Endothelial cell of umbilical vein (primary cell): ENCODE measurements at regions not wholly inside any gene's neighbourhood (a gene's known extent, or its start where the extent isn't known, plus 50 kb on each side); places are given as distances from the start of the nearest gene placed in this dataset.

Experiments used
- BruUV-seq: library from RNA; stranded (reverse); fragments of 400-500 nt; replicated peaks from 2 replicates; lab custom pipeline; 2021; lab: Mats Ljungman, UMichigan
- CTCF ChIA-PET: fragments of 300-600, 350-600 bp; sonication (Branson Sonifier 250); formaldehyde crosslinking; loops from one replicate; lab custom pipeline; 2021; ENCODE audit warnings: antibody characterized with exemption, inconsistent platforms; lab: Charles Lee
- POLR2A ChIA-PET: fragments of 300-600, 350-600 bp; sonication (Branson Sonifier 250); formaldehyde crosslinking; loops from one replicate; lab custom pipeline; 2021; ENCODE audit warnings: antibody characterized with exemption, inconsistent platforms; lab: Charles Lee
- DNase-seq: peaks from one replicate; pipeline ENCODE4 v3.0.0-alpha.2; 2011; ENCODE audit warnings: low read depth, low spot score
- FAIRE-seq: peaks from 2 replicates; lab custom pipeline; 2011; peaks lifted over from hg19 to GRCh38; lab: Jason Lieb, UNC
- H2AFZ ChIP-seq: 2 replicates; pipeline ENCODE4 v1.6.0; 2012; ENCODE audit warnings: low read depth, low read length, control low read depth, inconsistent platforms
- H3K27ac ChIP-seq: 2 replicates; pipeline ENCODE4 v1.5.1; 2011; ENCODE audit warnings: low read depth, mild to moderate bottlenecking, control low read depth, low read length, moderate library complexity; ENCODE audit not compliant: insufficient read depth
- H3K27me3 ChIP-seq, 2 experiments: 2 replicates each; pipeline versions ENCODE4 v1.6.0 to v1.6.1; 2011; ENCODE audit warnings: low read length in 2 of 2, mixed read lengths in 1 of 2; ENCODE audit not compliant: control insufficient read depth in 2 of 2, insufficient read depth in 2 of 2
- H3K36me3 ChIP-seq, 2 experiments: 2 replicates in 1 of 2; 3 replicates in 1 of 2; pipeline ENCODE4 v1.5.1; 2011; ENCODE audit warnings: low read length in 2 of 2, mild to moderate bottlenecking in 1 of 2, moderate library complexity in 1 of 2; ENCODE audit not compliant: control insufficient read depth in 2 of 2, insufficient read depth in 2 of 2; ENCODE audit errors: extremely low read depth in 1 of 2
- H3K4me1 ChIP-seq: 3 replicates; pipeline ENCODE4 v1.5.1; 2011; ENCODE audit warnings: mild to moderate bottlenecking, low read length; ENCODE audit not compliant: control insufficient read depth, insufficient read depth; ENCODE audit errors: extremely low read depth
- H3K4me2 ChIP-seq: 2 replicates; pipeline ENCODE4 v1.6.1; 2011; ENCODE audit warnings: low read length, control low read depth, mixed read lengths; ENCODE audit not compliant: insufficient read depth
- H3K4me3 ChIP-seq, 3 experiments: fragments of 200-600 bp in 1 of 3; sonication (generic), shearing (Covaris generic) in 1 of 3; replicated peaks in 1 of 3; 2 replicates each; pipeline ENCODE4 v1.5.1; 2011 to 2016; ENCODE audit warnings: control low read depth in 3 of 3, low read length in 3 of 3, mild to moderate bottlenecking in 2 of 3, inconsistent platforms in 1 of 3, low read depth in 1 of 3, moderate library complexity in 1 of 3; ENCODE audit not compliant: insufficient read depth in 1 of 3
- H3K79me2 ChIP-seq: 2 replicates; pipeline ENCODE4 v1.6.0; 2012; ENCODE audit warnings: low read length, inconsistent platforms; ENCODE audit not compliant: control insufficient read depth, insufficient read depth
- H3K9ac ChIP-seq: replicated peaks from 2 replicates; pipeline ENCODE3; 2011; ENCODE audit warnings: low read length, control low read depth; ENCODE audit not compliant: insufficient read depth; ENCODE audit errors: extremely low read depth
- H3K9me1 ChIP-seq: replicated peaks from 3 replicates; pipeline ENCODE4 v1.6.0; 2011; ENCODE audit warnings: mild to moderate bottlenecking, low read length; ENCODE audit not compliant: control insufficient read depth, insufficient read depth; ENCODE audit errors: extremely low read depth
- H3K9me3 ChIP-seq: replicated peaks from 2 replicates; pipeline ENCODE4 v1.5.1; 2012; ENCODE audit warnings: low read length, inconsistent platforms; ENCODE audit not compliant: control insufficient read depth, insufficient read depth
- H4K20me1 ChIP-seq: replicated peaks from 2 replicates; pipeline ENCODE3; 2011; ENCODE audit warnings: mild to moderate bottlenecking, low read length; ENCODE audit not compliant: control insufficient read depth, insufficient read depth; ENCODE audit errors: extremely low read depth
- CTCF ChIP-seq, 2 donors: IDR thresholded peaks; 1 replicate in 1 of 2; 2 replicates in 1 of 2; pipeline ENCODE4 v1.5.1; 2011; ENCODE audit warnings: low read length in 2 of 2, mild to moderate bottlenecking in 2 of 2, moderate library complexity in 2 of 2, control low read depth in 1 of 2, inconsistent platforms in 1 of 2, low read depth in 1 of 2; ENCODE audit not compliant: insufficient read depth in 1 of 2; ENCODE audit errors: extremely low read depth in 1 of 2
- EZH2 ChIP-seq: IDR thresholded peaks from 2 replicates; pipeline ENCODE4 v1.6.1; 2012; ENCODE audit warnings: borderline replicate concordance, low read depth, mild to moderate bottlenecking, moderate library complexity, low read length, inconsistent platforms; ENCODE audit not compliant: severe bottlenecking
- FOS ChIP-seq: IDR thresholded peaks from 2 replicates; pipeline ENCODE4 v1.6.1; 2011; ENCODE audit warnings: mild to moderate bottlenecking, low read length, moderate library complexity, borderline replicate concordance; ENCODE audit not compliant: insufficient read depth
- GATA2 ChIP-seq: IDR thresholded peaks from 2 replicates; pipeline ENCODE4 v1.7.0; 2011; ENCODE audit warnings: low read depth, mild to moderate bottlenecking, moderate library complexity, mixed read lengths, low read length; ENCODE audit not compliant: insufficient read length, insufficient read depth
- JUN ChIP-seq: IDR thresholded peaks from 2 replicates; pipeline ENCODE4 v1.6.1; 2011; ENCODE audit warnings: borderline replicate concordance, low read depth; ENCODE audit not compliant: insufficient read length, insufficient read depth
- MYC ChIP-seq: IDR thresholded peaks from one replicate; pipeline ENCODE4 v1.6.1; 2011; ENCODE audit warnings: mild to moderate bottlenecking, low read depth, low read length
- POLR2A ChIP-seq: IDR thresholded peaks from 2 replicates; pipeline ENCODE4 v1.6.1; 2012; ENCODE audit warnings: low read depth, mild to moderate bottlenecking, control low read depth, low read length
- POLR2AphosphoS5 ChIP-seq: IDR thresholded peaks from 2 replicates; pipeline ENCODE4 v1.6.1; 2012; ENCODE audit warnings: low read depth, mild to moderate bottlenecking, control low read depth, low read length, moderate library complexity; ENCODE audit not compliant: insufficient read depth
- dilution Hi-C: fragments of 300-500 bp; cut with MboI; formaldehyde crosslinking; loops from one replicate; pipeline ENCODE4 v1.15.0; 2019; ENCODE audit warnings: low sequenced_read_pairs; ENCODE audit not compliant: extremely low pct_ligation_motif_present
- intact Hi-C: fragments of 100-400 bp; cut with micrococcal nuclease; formaldehyde crosslinking; loops from one replicate; pipeline ENCODE4 v1.10.0; 2022
- TF ChIP-seq, protein P1 (sequence below): IDR thresholded peaks from 2 replicates; pipeline ENCODE4 v1.6.1; 2011; ENCODE audit not compliant: insufficient read depth, insufficient read length

DNA sequence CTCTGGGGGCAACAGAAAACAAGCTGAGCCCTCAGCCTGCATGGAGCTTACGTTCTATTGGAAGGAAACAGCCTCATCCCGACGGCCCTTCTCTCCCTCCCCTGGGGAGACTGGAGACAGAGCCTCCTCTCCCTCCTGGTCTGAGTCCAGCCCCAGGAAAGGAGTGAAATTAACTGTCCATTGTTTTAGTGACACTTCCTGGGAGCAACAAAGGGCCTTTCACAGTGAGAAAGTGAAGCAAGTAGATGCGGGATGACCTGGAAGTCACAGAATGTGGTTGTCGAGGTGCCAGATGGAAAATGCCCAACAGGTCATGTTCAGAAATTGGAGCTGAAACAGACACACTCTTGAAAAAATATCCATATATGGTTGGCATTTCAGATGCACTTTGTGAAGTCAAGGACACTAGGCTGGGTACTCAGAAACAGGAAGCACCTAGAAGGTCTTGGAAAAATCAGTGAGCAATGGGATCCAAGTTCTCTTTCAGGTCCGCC is 77.8 kb downstream of the TFAP2C start:
- no peak for FAIRE-seq
- H2AFZ ChIP-seq, result no peak overlapping the region
- no peaks in the 10 kb centered on the region for H4K20me1 ChIP-seq
- ChIA-PET POLR2A (no interaction called here), CTCF (no interaction called here)
- H3K9me3 ChIP-seq, result peaks cover 2% of the 10 kb centered on the region
- no peak for TF ChIP-seq POLR2AphosphoS5
- no peak for TF ChIP-seq POLR2A
- no peak for TF ChIP-seq MYC
- TF ChIP-seq GATA2, result no peak
- no peak for TF ChIP-seq EZH2
- no peak for TF ChIP-seq JUN
- TF ChIP-seq FOS, result no peak
- TF ChIP-seq, protein P1, sequence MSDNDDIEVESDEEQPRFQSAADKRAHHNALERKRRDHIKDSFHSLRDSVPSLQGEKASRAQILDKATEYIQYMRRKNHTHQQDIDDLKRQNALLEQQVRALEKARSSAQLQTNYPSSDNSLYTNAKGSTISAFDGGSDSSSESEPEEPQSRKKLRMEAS, result no peak
- no peak for TF ChIP-seq CTCF (IDR thresholded peaks at IDR 0.05; ENCODE audit: extremely low read depth in 1 of 2, insufficient read depth in 1 of 2, low read depth in 1 of 2, low read length in 2 of 2)
- dilution Hi-C loops (no loop called here), intact Hi-C loops (no loop called here)
- no peaks in the 10 kb centered on the region for H3K4me1 ChIP-seq
- no TSS peak for BruUV-seq
- H3K4me2 ChIP-seq, result no peak overlapping the region
- H3K79me2 ChIP-seq, result no peaks in the 10 kb centered on the region
- no peaks in the 10 kb centered on the region for H3K9me1 ChIP-seq
- H3K36me3 ChIP-seq, result no peaks in the 10 kb centered on the region
- H3K4me3 ChIP-seq, result no peak overlapping the region
- no peak overlapping the region for H3K27ac ChIP-seq
- no peaks in the 10 kb centered on the region for H3K27me3 ChIP-seq
- no peak for DNase-seq
- no peak overlapping the region for H3K9ac ChIP-seq
